IPS DF 4.7 (cell line): ENCODE measurements at regions not wholly inside any gene's neighbourhood (a gene's known extent, or its start where the extent isn't known, plus 50 kb on each side); places are given as distances from the start of the nearest gene placed in this dataset.
"Not testable (repeated sequence)": the region's sequence is repeated elsewhere in the genome, so short reads cannot be mapped to it uniquely, and the experiment has no call there.

ENCODE experiments used
- DNase-seq: peaks from one replicate; pipeline ENCODE4 v3.0.0-alpha.2; 2013; ENCODE audit warnings: low spot score; ENCODE audit errors: extremely low read depth

- DNase-seq = not testable (repeated sequence)
Measured at GRCh38 chr1:95663530-95663929, 429.5 kb downstream of the RWDD3 start.

- DNase-seq = no peak
Measured at GRCh38 chr1:95668165-95668564, 434.2 kb downstream of the RWDD3 start.

- DNase-seq = not testable (repeated sequence)
Measured at GRCh38 chr1:95669638-95670037, 435.6 kb downstream of the RWDD3 start.

- DNase-seq = no peak
Measured at GRCh38 chr1:95671098-95671497, 437.1 kb downstream of the RWDD3 start.

- no peak for DNase-seq
Measured at GRCh38 chr1:95679262-95679661, 445.3 kb downstream of the RWDD3 start.

GRCh38 chr1:95685081-95685480 lies 451.1 kb downstream of the RWDD3 start:
- no peak for DNase-seq

GRCh38 chr1:95686217-95686616 lies 452.2 kb downstream of the RWDD3 start:
- no peak for DNase-seq

GRCh38 chr1:95699149-95699953 lies 465.3 kb downstream of the RWDD3 start:
- DNase-seq = no peak

- DNase-seq = no peak
Measured at GRCh38 chr1:95701450-95702173, 467.6 kb downstream of the RWDD3 start.

GRCh38 chr1:95703046-95703445 lies 469.0 kb downstream of the RWDD3 start:
- no peak for DNase-seq

- DNase-seq = no peak
Measured at GRCh38 chr1:95716097-95716496, 482.1 kb downstream of the RWDD3 start.

- DNase-seq = no peak
Measured at GRCh38 chr1:95716550-95716949, 482.5 kb downstream of the RWDD3 start.

- no peak for DNase-seq
Measured at GRCh38 chr1:95723346-95723745, 489.3 kb downstream of the RWDD3 start.

GRCh38 chr1:95728841-95729240 lies 494.8 kb downstream of the RWDD3 start:
- no peak for DNase-seq

GRCh38 chr1:95730986-95731385 lies 497.0 kb downstream of the RWDD3 start:
- no peak for DNase-seq

- DNase-seq = no peak
Measured at GRCh38 chr1:95731466-95731865, 497.5 kb downstream of the RWDD3 start.

- DNase-seq = no peak
Measured at GRCh38 chr1:95733031-95733430, 499.0 kb downstream of the RWDD3 start.

- no peak for DNase-seq
Measured at GRCh38 chr1:95733671-95734070, 499.7 kb downstream of the RWDD3 start.

- DNase-seq = no peak
Measured at GRCh38 chr1:95734560-95734959, 500.6 kb downstream of the RWDD3 start.

- no peak for DNase-seq
Measured at GRCh38 chr1:95742591-95743089, 508.6 kb downstream of the RWDD3 start.

GRCh38 chr1:95744731-95745130 lies 510.7 kb downstream of the RWDD3 start:
- DNase-seq = no peak

GRCh38 chr1:95752515-95753381 lies 518.7 kb downstream of the RWDD3 start:
- no peak for DNase-seq
